GM11168 (cell line): ENCODE measurements at regions not wholly inside any gene's neighbourhood (a gene's known extent, or its start where the extent isn't known, plus 50 kb on each side); places are given as distances from the start of the nearest gene placed in this dataset.

Experiments
- in situ Hi-C: fragments of 300-500 bp; cut with MboI; formaldehyde crosslinking; loops from one replicate; pipeline ENCODE4 v1.12.0; 2022; ENCODE audit warnings: low sequenced_read_pairs; ENCODE audit not compliant: unreplicated experiment

DNA sequence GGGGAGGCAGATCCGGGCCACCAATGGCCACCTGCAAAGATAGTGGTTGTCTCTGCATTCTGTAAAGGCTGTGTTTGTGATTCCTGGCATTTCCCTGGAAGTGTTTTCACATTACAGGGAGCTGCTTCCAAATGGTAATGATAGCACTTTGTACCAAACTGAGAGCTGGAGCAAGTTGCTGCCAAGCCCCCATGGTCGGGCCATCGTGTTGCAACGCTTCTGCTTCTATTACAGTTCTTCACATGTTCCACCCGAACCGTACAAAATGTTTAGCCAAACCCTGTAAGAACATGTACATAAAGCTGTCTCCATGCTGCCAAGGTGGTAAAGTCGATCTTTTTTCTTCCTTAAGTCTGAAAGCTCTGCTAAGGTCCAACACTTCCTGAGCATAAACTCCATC lies 397.7 kb upstream of the NFE2L3 start:
- in situ Hi-C loops = no loop called here

DNA sequence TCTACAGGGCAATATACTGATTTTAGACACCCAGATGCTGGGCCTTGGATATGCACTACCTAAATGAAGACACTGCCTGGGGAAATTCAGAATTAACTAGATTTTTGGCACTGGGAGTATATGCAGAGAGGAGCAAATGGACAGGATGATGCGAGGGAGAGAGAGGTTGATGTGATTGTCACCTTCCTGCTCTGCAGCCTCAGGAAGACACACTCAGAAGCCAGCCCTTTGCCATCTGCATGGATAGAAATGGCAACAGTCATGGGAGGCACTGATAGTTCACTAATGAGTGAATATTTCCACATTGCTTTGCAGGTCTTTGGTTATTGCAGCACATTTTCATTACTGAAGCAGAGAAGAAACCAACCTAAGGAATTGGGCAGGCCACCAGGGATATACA lies 397.2 kb upstream of the NFE2L3 start:
- in situ Hi-C loops = no loop called here

DNA sequence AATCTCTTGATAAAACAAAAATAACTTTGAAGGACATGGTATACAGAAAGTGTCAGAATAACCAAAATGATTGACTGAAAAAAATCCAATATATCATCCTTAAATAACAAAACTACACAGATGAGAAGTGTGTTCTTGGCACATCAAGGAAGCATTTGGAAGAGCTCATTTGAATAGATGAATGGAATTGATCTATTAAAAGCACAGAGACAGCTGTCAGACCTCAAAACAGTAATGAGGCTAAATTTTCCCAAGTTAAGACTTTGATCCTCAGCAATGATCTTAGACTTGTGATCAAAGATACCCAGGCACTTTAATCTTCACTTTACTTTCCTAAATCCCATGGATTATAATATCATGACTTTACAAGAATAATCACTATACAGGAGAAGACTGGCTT lies 395.4 kb upstream of the NFE2L3 start:
- in situ Hi-C loops = no loop called here

DNA sequence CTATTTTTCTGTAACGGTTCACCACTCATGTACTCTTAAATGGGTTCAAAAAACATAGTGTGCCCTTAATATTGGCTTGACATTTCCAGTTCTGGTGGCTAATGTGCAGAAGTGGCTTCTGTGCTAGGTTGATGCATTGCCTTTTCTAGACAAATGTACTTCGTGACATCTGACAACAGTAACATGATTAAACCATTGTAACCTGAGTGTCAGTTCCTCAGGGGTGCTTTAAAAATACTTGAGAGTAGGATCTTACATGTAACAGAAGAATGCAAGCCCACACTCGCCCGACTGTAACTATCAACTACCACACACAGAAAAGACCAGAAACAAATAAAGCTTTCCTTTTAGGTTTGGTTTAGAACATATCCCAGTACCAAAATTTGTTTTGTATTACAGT lies 393.4 kb upstream of the NFE2L3 start:
- in situ Hi-C loops = no loop called here

DNA sequence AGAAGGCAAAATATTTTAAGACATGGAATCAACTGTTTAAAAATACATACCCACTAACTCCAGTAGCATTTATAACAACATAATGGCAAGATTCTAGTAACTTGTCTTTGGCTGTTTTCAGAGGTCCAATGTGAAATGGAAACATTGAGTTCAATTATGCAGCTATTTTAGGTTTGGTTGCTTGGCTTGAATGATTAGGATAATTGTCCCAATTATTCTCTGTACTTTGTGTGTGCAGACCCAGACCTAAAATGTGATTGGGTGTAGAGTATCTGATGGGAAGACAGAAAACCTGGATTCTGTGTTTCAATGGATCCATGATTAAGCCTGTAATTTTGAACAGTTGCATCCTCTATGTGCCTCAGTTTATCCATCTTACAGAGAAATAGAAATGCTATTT lies 392.7 kb upstream of the NFE2L3 start:
- in situ Hi-C loops = no loop called here

DNA sequence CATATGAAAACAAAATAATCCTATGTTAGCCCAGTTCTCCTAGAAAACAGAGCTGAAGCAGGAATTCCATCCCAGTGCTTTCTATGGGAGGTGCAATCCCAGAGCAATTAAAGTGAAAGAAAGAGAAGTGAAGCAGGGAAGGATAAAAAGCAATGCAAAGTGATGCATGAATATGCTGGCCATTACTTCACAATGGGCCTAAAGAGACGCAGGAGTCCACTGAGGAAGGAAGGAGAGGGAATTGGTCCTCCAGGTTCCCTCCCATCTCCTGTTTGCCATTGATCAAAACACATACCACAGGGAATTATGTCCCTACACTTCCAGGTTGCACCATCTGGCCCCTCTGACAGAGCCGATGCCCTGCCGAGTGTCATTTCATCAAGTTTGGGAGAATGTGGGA lies 392.2 kb upstream of the NFE2L3 start:
- in situ Hi-C loops = no loop called here

DNA sequence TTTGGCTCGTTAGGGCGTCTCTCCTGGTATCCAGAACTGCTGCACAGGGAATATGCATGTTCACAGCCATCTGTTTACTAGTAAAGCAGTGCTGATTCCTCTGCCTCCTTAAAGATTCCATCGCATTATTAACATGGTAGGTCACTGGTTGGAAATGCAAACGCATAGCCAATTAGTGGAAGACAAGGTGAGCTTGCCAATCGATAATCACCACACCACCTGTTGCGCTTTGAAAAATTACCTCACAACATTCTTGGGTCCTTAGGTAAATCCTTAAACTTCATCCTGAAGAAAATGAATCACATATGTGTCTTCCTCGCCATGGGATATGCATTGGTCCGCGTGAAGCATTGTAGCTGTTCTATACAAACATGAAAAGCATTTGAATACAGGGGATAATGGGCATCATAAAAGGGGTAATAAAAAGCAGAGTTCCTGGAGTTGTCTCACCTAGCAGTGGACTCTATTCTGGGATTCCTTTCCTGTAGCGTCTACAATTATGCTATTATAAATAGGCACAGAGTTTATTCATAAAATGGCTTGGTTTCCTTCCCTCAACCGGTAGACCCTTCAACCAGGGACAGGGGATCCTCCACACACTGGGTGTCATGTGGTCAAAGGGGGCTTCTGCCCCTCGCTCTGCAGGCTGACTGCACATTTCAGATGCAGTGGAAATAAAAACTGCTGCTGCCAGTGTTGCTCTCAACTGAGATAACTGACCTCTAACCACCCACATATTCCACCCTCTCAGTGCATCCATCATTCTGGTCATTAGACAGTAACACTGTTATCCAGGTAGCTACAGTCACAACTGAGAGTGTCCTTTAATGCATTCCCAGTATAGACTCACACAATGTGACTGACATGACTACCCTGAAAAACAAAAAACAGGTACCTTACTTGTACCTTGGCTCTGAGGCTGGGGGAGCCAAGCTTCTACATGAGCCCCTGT lies 389.2 kb upstream of the NFE2L3 start:
- in situ Hi-C loops = no loop called here

DNA sequence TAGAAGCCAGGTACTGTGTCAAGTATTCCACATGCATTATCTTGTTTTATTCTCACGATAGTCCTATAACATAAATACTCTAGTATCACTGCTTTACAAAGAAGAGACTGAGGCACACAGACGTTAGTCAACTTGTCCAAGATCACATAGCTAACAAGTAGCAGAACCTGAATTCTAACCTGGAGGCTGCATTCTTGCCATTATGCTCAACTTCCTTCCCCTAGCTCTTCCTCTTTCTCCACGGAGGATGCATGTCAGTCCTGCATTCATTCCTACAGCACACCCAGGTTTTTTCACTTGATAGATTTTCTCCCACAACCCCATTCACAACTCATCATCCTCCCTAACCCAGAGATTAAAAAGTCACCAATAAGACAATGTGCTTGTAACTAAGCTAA lies 388.5 kb upstream of the NFE2L3 start:
- in situ Hi-C loops = no loop called here

DNA sequence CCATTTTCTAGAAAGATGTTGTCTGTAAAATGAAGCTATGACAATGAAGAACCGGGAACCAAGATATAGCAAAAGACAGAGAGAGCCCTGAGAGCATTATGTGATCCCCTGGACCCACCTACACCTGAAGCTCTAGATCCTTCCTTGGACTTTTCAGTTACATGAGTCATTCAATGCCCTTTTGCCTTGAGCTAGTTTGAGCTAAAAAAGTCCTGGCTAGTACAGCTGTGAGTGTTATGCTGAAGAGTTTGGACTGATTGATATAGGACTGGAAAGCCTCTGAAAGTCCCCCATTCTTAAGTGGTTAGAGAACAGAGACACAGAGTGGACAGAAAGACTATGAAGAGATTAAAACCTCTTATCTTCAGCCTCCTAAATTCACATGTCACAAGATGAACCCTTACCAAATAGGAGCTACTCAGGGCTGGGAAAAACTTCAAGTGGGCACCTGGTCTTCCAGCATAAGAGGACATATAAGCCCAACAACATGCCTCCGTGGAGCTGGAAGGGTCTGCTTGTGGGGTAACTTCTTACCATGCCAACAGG lies 386.8 kb upstream of the NFE2L3 start:
- in situ Hi-C loops = no loop called here

DNA sequence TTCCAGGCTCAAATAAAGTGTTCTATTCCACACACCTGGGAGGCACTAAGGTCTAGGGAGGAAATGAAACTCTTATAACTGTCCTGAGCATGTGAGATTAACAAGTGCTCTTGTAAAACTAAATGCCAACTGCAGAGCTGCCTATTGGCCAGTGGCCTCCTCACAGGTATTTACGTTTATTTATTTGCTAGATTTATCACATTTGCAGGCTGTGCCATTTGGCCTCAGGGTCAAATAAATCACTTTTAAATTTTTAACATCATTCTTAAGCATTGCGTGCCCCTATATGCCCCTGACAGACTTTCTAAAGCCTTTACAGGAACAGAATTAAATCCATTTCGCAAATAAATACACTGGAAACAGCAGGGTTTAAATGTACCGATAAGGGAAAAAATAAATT lies 381.8 kb upstream of the NFE2L3 start:
- in situ Hi-C loops = no loop called here

DNA sequence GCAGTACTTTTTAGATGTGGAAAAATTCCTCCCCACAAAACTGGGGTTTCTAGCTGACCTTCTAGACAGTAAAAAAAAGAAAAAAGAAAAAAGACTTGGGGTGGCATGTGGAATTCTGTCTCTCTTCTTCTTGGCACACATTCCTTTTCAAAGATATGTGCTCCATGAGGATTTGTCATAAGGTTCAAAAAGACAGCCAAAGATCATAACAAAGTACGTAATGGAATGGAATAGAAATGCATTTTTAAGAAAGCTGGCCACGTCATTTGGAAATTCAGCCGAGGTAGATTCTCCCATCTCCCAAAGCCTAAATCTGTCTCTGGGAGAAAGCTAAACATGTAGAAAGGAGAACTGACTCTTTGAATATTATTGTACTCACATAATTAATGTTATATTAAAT lies 381.3 kb upstream of the NFE2L3 start:
- in situ Hi-C loops = no loop called here

DNA sequence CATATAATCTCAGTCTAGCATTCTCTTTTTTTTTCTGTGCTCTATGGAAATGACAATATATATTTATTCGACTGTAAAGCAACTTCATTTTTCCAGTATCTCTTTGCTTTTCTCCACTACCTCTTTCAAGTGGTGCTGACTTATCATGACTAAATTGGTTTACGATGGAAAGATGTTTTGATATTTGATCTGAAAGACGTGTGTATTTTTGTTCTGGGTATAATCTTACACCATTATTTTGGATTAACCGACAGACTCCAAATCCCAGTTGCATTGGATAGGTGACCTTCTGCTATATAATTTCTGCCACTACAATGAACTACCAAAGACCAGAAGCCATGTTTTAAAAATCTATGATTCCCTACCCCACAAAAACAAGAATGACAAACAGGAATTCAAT lies 380.5 kb upstream of the NFE2L3 start:
- in situ Hi-C loops = no loop called here

DNA sequence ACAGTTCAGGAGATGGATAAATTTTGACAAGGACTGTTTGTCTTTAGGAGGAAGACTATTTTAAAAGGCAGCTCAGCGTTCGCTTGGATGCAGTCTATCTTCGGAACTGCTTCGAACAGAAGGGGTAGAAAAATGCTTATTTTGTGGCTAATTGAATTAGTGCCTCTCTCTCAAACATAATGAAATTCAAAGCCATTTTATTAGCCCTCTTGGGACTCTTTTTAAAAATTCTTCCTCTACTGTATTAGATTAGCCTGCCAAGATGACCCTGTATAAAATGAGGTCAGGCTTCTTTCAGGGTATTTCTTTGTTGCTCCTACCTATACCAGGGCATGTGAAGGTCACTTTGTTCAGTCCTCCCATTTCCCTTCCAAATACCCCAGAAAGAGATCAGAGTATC lies 379.2 kb upstream of the NFE2L3 start:
- in situ Hi-C loops = no loop called here

DNA sequence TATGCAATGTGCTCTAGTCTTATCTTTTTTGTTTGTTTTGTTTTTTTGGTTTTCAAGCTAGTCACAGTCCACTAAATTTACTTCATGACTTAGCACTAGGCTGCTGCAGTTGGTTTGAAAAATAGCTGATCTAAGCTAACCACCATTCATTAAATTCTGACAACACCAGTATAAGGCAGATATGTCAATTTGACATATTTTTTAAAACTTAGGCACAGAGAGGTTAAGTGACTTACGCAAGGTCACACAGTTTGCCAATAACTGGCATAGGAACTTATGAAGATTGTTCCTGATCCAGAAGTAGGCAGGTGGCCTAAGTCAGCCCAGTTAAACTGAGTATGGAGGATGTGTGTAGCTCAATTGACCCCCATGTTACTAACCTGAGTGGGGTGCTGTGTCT lies 377.3 kb upstream of the NFE2L3 start:
- in situ Hi-C loops = no loop called here

DNA sequence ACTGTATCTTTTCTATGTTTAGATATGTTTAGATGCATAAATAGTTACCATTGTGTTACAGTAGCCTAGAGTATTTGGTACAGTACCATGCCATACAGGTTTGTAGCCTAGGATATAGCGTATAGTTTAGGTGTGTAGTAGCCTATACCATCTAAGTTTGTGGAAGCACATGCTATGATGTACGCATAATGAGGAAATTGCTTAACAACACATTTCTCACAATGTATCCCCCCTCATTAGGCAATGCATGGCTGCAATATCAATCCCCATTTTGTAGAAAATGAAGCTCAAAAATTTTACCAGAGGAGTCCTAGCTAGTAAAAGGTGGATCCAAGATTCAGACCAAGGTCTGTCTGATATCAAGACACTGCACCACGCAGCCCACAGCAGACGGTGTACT lies 376.4 kb upstream of the NFE2L3 start:
- in situ Hi-C loops = no loop called here

DNA sequence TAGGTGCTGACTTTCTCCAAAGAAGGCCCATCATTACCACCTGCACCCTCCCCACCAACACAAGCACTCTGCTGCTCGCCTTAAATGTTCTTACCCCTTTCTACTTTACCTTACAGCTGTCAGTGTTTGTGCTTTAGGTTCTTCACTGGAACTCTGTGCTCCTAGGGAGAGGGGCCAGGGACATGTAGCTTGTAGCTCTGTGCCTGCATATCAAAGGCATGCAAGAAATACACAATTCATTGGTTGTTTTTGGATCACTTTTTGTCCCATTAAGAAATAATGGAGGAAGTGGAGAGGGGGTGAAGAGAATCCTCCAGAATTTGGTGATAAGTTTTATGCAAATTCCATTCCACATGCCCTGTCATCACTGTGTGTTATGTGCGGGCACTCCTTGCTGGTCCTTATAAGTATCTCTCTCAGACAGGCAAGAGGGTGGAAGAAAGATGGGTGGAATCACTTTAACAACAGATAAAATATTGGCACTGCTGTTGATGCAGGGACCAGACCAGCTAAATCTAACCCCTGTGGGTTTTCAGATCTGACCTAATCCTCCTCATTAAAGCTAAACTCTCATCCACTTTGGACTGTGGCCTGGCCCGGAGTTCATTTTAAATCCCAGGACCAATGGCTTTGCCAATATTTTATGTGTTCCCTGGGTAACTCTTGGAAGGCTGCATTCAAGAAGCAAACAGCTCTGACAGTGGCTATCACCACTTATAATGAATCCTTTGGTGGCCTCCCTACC lies 375.8 kb upstream of the NFE2L3 start:
- in situ Hi-C loops = no loop called here

DNA sequence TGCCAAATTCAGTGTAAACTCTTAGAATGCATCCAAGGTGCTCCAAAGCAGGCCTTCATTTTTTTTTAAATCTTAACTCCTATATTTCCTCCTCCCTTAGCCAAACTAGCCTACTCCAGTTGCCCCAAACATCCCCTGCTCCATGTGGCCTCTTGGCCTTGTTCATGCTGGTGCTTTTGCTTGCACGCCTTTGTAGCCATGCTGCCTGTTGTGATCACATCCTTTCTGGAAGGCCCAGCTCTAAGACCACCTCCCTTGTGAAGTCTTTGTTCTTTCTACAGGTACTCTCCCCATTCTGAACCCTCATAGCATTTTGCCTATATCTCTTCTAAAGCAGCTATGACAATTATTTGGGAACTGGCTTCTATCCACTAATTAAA lies 375.3 kb upstream of the NFE2L3 start:
- in situ Hi-C loops = no loop called here

DNA sequence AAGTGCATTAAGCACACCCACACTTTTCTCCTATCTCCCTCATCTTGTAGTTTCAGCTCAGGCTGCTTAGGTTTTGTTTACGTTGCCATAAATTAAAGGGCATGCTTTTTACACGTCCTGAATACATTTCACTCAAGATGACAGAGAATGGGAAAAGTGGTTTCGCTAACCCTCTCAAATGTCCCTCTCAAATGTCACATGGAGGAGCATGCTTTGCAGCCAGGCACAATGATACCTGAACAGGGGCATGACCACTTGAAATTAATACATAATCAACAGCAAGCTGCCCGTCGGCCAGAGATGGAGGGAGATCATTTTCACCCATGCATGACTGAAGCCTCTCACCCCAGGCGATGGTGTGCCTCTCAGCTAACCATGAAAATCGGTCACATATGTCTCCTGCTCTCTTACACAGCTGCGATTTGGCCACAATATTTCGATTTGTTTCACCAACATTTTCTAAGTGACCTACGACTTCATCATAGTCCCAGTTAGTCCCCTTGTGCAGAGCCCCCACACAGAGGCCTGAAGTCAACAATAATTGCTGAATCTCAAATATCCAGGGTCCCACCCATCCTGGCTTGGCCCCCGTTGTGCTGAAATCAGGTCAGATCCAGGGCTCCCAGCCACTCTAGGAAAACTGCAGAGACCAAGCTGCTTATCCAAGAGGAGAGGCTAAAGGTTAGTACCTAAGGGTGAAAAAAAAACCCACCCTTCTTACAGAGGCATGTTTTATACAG lies 373.9 kb upstream of the NFE2L3 start:
- in situ Hi-C loops = no loop called here

DNA sequence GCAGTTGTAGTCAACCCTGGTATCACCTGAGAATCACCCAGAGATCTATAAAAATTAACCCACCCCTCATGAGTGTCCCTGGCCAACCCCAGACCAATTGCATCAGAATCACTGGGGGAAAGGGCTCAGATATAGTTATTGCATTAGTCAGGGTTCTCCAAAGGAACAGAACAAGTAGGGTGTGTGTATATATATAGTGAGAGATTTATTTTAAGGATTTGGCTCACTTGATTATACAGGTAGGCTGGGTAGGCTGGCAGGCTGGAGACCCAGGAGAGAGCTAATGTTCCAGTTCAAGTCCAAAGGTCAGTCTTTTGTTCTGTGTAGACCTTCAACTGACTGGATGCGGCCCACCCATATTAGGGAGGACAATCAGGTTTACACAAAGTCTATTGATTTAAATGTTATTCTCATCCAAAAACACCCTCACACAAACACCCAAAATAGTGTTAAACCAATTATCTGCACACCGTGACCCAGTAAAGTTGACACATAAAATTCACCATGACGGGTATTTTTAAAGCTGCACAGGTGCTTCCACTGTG lies 372.9 kb upstream of the NFE2L3 start:
- in situ Hi-C loops = no loop called here

DNA sequence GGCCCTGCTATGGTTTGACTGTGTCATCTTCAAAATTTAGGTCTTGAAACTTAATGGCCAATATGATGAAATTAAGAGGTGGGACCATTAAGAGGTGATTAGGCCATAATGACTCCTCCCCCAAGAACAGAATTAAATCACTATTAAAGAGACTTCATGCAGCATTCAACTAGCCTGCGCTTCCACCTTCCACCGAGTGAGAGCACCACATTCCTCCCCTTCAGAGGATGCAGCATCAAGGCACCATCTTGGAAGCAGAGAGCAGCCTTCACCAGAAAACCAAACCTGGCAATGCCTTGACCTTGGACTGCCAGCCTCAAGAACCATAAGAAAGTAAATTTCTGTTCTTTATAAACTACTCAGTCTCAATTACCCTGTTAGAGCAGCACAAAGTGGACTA lies 371.1 kb upstream of the NFE2L3 start:
- in situ Hi-C loops = no loop called here
